Fibroblast of lung (primary cell): ENCODE measurements at regions not wholly inside any gene's neighbourhood (a gene's known extent, or its start where the extent isn't known, plus 50 kb on each side); places are given as distances from the start of the nearest gene placed in this dataset.

Experiments
- DNase-seq, 2 donors: peaks; one replicate each; pipeline versions ENCODE4 v3.0.0 to v3.0.0-alpha.2; 2010; ENCODE audit warnings: low read depth in 2 of 2
- H2AFZ ChIP-seq: 2 replicates; pipeline ENCODE4 v1.5.1; 2012; ENCODE audit warnings: low read length, control low read depth, inconsistent platforms
- H3K27ac ChIP-seq: 2 replicates; pipeline ENCODE4 v1.5.1; 2011; ENCODE audit warnings: low read length, control low read depth; ENCODE audit not compliant: insufficient read depth
- H3K27me3 ChIP-seq: 2 replicates; pipeline ENCODE4 v1.5.1; 2011; ENCODE audit warnings: mild to moderate bottlenecking, low read length; ENCODE audit not compliant: control insufficient read depth, insufficient read depth
- H3K36me3 ChIP-seq: 2 replicates; pipeline ENCODE4 v1.5.1; 2011; ENCODE audit warnings: low read length; ENCODE audit not compliant: control insufficient read depth, insufficient read depth
- H3K4me1 ChIP-seq: 2 replicates; pipeline ENCODE4 v1.5.1; 2011; ENCODE audit warnings: low read length; ENCODE audit not compliant: control insufficient read depth, insufficient read depth; ENCODE audit errors: extremely low read depth
- H3K4me2 ChIP-seq: 2 replicates; pipeline ENCODE4 v1.5.1; 2011; ENCODE audit warnings: low read length, control low read depth; ENCODE audit not compliant: insufficient read depth; ENCODE audit errors: extremely low read depth
- H3K4me3 ChIP-seq, 4 experiments: fragments of 200-600 bp in 1 of 4; sonication (generic) in 1 of 4; replicated peaks in 1 of 4; 2 replicates each; pipeline ENCODE4 v1.5.1; 2011 to 2016; ENCODE audit warnings: low read length in 4 of 4, low read depth in 3 of 4, mild to moderate bottlenecking in 3 of 4, control low read depth in 2 of 4, inconsistent platforms in 1 of 4, mixed read lengths in 1 of 4; ENCODE audit not compliant: insufficient read depth in 1 of 4; ENCODE audit errors: control extremely low read depth in 1 of 4
- H3K79me2 ChIP-seq: 2 replicates; pipeline ENCODE4 v1.5.1; 2012; ENCODE audit warnings: mild to moderate bottlenecking, low read length, inconsistent platforms; ENCODE audit not compliant: control insufficient read depth, insufficient read depth
- H3K9ac ChIP-seq: 2 replicates; pipeline ENCODE4 v1.5.1; 2011; ENCODE audit warnings: mild to moderate bottlenecking, low read length, control low read depth; ENCODE audit not compliant: insufficient read depth
- H3K9me3 ChIP-seq: 2 replicates; pipeline ENCODE4 v1.5.1; 2012; ENCODE audit warnings: low read depth, low read length; ENCODE audit not compliant: control insufficient read depth, insufficient read depth
- H4K20me1 ChIP-seq: 2 replicates; pipeline ENCODE4 v1.5.1; 2011; ENCODE audit warnings: low read length; ENCODE audit not compliant: control insufficient read depth, insufficient read depth; ENCODE audit errors: extremely low read depth
- EZH2 ChIP-seq: IDR thresholded peaks from 2 replicates; pipeline ENCODE4 v1.5.1; 2012; ENCODE audit warnings: low read length, control low read depth, mild to moderate bottlenecking; ENCODE audit errors: missing control alignments
- TF ChIP-seq, protein P1 (sequence below), 2 donors: IDR thresholded peaks in 1 of 2; conservative IDR thresholded peaks in 1 of 2; 1 replicate in 1 of 2; 2 replicates in 1 of 2; pipeline ENCODE4 v1.5.1; 2011 to 2012; ENCODE audit warnings: low read length in 2 of 2, control low read depth in 1 of 2, inconsistent platforms in 1 of 2, low read depth in 1 of 2, mild to moderate bottlenecking in 1 of 2

GRCh38 chr10:129133856-129134255, 333.2 kb upstream of the MGMT start:
- Histone ChIP-seq H3K36me3 (no peaks in the 10 kb centered on the region), H3K27me3 (no peaks in the 10 kb centered on the region), H2AFZ (no peak overlapping the region), H4K20me1 (no peaks in the 10 kb centered on the region), H3K27ac (no peak overlapping the region), H3K79me2 (no peaks in the 10 kb centered on the region), H3K9me3 (no peaks in the 10 kb centered on the region), H3K9ac (no peak overlapping the region), H3K4me2 (no peak overlapping the region), H3K4me1 (no peaks in the 10 kb centered on the region), H3K4me3 (no peak overlapping the region)
- DNase-seq, result no peak
- TF ChIP-seq EZH2, result no peak
- TF ChIP-seq, protein P1, sequence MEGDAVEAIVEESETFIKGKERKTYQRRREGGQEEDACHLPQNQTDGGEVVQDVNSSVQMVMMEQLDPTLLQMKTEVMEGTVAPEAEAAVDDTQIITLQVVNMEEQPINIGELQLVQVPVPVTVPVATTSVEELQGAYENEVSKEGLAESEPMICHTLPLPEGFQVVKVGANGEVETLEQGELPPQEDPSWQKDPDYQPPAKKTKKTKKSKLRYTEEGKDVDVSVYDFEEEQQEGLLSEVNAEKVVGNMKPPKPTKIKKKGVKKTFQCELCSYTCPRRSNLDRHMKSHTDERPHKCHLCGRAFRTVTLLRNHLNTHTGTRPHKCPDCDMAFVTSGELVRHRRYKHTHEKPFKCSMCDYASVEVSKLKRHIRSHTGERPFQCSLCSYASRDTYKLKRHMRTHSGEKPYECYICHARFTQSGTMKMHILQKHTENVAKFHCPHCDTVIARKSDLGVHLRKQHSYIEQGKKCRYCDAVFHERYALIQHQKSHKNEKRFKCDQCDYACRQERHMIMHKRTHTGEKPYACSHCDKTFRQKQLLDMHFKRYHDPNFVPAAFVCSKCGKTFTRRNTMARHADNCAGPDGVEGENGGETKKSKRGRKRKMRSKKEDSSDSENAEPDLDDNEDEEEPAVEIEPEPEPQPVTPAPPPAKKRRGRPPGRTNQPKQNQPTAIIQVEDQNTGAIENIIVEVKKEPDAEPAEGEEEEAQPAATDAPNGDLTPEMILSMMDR (conservative IDR thresholded peaks at IDR 0.05 in 1 of 2, IDR thresholded peaks at IDR 0.05 in 1 of 2; ENCODE audit: low read depth in 1 of 2, low read length in 2 of 2), result no peak

GRCh38 chr10:129134371-129134770, 332.7 kb upstream of the MGMT start:
- no peaks in the 10 kb centered on the region for H3K4me1 ChIP-seq
- H3K36me3 ChIP-seq, result no peaks in the 10 kb centered on the region
- no peak for DNase-seq
- H3K27ac ChIP-seq, result no peak overlapping the region
- no peak overlapping the region for H3K9ac ChIP-seq
- no peak overlapping the region for H3K4me2 ChIP-seq
- no peak for TF ChIP-seq EZH2
- TF ChIP-seq, protein P1 (conservative IDR thresholded peaks at IDR 0.05 in 1 of 2, IDR thresholded peaks at IDR 0.05 in 1 of 2; ENCODE audit: low read depth in 1 of 2, low read length in 2 of 2), result no peak
- H3K27me3 ChIP-seq, result no peaks in the 10 kb centered on the region
- H2AFZ ChIP-seq, result no peak overlapping the region
- H3K79me2 ChIP-seq, result no peaks in the 10 kb centered on the region
- no peaks in the 10 kb centered on the region for H4K20me1 ChIP-seq
- H3K4me3 ChIP-seq, result no peak overlapping the region
- no peaks in the 10 kb centered on the region for H3K9me3 ChIP-seq

DNA sequence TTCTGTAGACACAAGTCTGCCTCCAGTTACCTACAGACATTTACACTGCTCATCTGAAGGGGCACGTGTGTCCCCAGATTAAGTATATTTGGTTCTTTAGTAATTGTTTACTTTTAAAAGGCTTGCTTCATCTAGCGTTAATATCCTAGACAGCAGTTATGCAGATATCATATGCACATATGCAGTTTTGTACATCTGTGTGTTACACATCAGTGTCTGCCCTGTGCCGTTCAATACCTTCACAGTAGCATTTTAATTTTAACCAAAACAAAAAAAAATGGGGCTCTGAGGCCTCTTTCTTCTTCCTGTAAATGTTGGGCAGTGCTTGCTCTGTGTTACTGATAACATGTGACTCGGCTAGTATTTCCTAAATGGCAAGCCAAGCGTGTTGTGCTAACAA, 331.4 kb upstream of the MGMT start:
- H3K4me2 ChIP-seq, result no peak overlapping the region

More for the DNA sequence above, 331.4 kb upstream of the MGMT start:
- Histone ChIP-seq H3K4me3 (no peak overlapping the region), H3K4me1 (no peaks in the 10 kb centered on the region), H3K36me3 (no peaks in the 10 kb centered on the region), H3K9me3 (no peaks in the 10 kb centered on the region), H4K20me1 (no peaks in the 10 kb centered on the region), H3K9ac (no peak overlapping the region), H3K27ac (no peak overlapping the region), H3K27me3 (no peaks in the 10 kb centered on the region), H3K79me2 (no peaks in the 10 kb centered on the region), H2AFZ (no peak overlapping the region)
- DNase-seq, result no peak
- TF ChIP-seq, protein P1 (conservative IDR thresholded peaks at IDR 0.05 in 1 of 2, IDR thresholded peaks at IDR 0.05 in 1 of 2; ENCODE audit: low read depth in 1 of 2, low read length in 2 of 2), result no peak
- TF ChIP-seq EZH2, result no peak
